ENCODE measurements at regions not wholly inside any gene's neighbourhood (a gene's known extent, or its start where the extent isn't known, plus 50 kb on each side); places are given as distances from the start of the nearest gene placed in this dataset.
A peak's percentile ranks its signal among the peaks of the same experiment; 100 is the strongest.

DNA sequence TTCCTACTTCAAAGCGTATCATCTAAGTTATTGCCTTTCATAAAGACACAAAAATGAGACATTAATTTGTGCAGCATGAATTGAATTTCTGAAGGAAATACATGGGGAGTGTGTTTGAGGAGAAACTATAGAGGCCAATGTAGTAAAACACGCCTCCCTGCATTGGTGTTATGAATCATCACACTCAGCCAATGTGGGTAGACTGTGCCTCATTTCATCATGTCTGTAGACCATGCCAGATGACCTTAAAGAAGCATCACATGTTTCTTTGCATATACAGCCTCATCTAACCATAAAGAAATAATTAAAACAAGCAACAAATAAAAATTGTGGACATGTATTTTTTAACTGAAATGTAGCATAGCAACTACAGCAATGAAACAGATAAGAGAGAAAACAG, 486.0 kb upstream of the ADAMTS9 start:
- H3K4me3 ChIP-seq (ENCODE audit: low read depth in 1 of 3, low read length in 3 of 3): no peak overlapping the region
- H3K9me3 ChIP-seq (ENCODE audit: control insufficient read depth in 2 of 2, insufficient read depth in 1 of 2, low read depth in 1 of 2, low read length in 1 of 2): no peaks in the 10 kb centered on the region
- H3K27ac ChIP-seq (ENCODE audit: low read depth in 1 of 3, low read length in 2 of 3): no peak overlapping the region
- H3K27me3 ChIP-seq (ENCODE audit: control insufficient read depth in 3 of 3, insufficient read depth in 3 of 3, low read length in 3 of 3): no peaks in the 10 kb centered on the region
- H3K36me3 ChIP-seq (ENCODE audit: control insufficient read depth in 3 of 3, insufficient read depth in 2 of 3, low read depth in 1 of 3, low read length in 3 of 3): no peaks in the 10 kb centered on the region
- WGBS, 3 donors: 65 to 79% (median 73%) methylated on average over 2 of the region's 2 CpGs
- DNase-seq (no peak), FAIRE-seq (no peak)
- no peaks in the 10 kb centered on the region for H3K4me1 ChIP-seq (ENCODE audit: control insufficient read depth in 3 of 3, insufficient read depth in 2 of 3, low read depth in 1 of 3, low read length in 2 of 3)

DNA sequence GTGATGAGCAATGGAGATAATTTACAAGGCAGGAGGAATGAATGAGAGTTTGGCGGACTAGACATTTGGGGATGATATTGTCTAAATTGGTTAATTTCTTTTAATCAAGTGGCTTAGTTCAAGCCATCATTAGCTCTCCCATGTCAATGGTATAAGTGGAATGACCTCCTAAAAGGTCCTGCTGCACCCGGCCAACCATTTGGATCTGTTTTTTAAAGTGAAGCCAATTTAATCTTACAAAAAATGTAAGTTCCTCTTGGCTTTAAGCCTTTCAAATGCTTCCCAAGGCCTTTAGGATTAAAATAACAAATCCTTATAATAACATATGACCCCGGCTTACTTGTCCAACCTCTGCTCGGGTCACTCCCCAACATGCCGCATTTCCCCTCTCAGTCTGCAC, 484.4 kb upstream of the ADAMTS9 start:
- Histone ChIP-seq H3K36me3 (ENCODE audit: control insufficient read depth in 3 of 3, insufficient read depth in 2 of 3, low read depth in 1 of 3, low read length in 3 of 3) (no peaks in the 10 kb centered on the region), H3K9me3 (ENCODE audit: control insufficient read depth in 2 of 2, insufficient read depth in 1 of 2, low read depth in 1 of 2, low read length in 1 of 2) (no peaks in the 10 kb centered on the region), H3K27ac (ENCODE audit: low read depth in 1 of 3, low read length in 2 of 3) (no peak overlapping the region), H3K4me1 (ENCODE audit: control insufficient read depth in 3 of 3, insufficient read depth in 2 of 3, low read depth in 1 of 3, low read length in 2 of 3) (no peaks in the 10 kb centered on the region), H3K27me3 (ENCODE audit: control insufficient read depth in 3 of 3, insufficient read depth in 3 of 3, low read length in 3 of 3) (no peaks in the 10 kb centered on the region), H3K4me3 (ENCODE audit: low read depth in 1 of 3, low read length in 3 of 3) (no peak overlapping the region)
- 70 to 78% (median 74%) methylated on average over 5 of the region's 5 CpGs for WGBS, 3 donors
- DNase-seq: no peak
- no peak for FAIRE-seq

DNA sequence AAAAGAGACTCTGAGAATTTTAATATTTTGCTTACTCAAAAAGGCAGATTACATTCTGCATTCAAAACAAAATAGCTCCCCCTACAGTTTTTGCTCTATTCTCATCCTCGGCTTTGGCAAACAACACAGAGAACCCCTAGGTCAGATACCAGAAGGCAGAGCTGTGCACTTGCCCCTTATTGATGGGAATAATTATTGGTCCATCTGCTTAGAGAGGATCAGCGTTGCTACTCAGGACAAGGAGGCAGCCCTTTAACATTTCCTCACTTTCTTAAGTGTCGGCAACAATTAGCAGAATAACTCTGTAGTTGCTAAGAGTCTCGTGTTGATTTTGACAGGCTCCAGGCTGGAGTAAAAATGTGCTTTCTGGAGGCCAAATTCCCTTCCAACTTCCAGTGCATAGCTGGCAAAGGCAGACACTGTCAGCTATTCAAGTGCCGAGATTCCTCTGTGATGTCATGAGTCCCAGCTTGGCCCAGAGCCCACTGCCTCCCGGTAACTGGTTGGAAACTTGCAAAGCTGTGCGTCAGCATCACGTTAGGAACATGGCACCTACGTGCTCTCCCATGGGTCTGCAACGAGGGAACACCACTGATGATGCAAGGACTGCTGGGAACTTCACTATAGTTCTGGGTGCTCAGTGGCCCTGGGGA, 482.7 kb upstream of the ADAMTS9 start:
- no peaks in the 10 kb centered on the region for H3K36me3 ChIP-seq (ENCODE audit: control insufficient read depth in 3 of 3, insufficient read depth in 2 of 3, low read depth in 1 of 3, low read length in 3 of 3)
- WGBS, 3 donors: 44 to 53% (median 53%) methylated on average over 10 of the region's 10 CpGs
- H3K27me3 ChIP-seq (ENCODE audit: control insufficient read depth in 3 of 3, insufficient read depth in 3 of 3, low read length in 3 of 3): no peaks in the 10 kb centered on the region
- H3K4me3 ChIP-seq (ENCODE audit: low read depth in 1 of 3, low read length in 3 of 3): no peak overlapping the region
- no peaks in the 10 kb centered on the region for H3K9me3 ChIP-seq (ENCODE audit: control insufficient read depth in 2 of 2, insufficient read depth in 1 of 2, low read depth in 1 of 2, low read length in 1 of 2)
- H3K4me1 ChIP-seq (ENCODE audit: control insufficient read depth in 3 of 3, insufficient read depth in 2 of 3, low read depth in 1 of 3, low read length in 2 of 3): no peaks in the 10 kb centered on the region
- peak overlapping the region in 2 of 3 donors; percentile 35 to 46 for H3K27ac ChIP-seq (ENCODE audit: low read depth in 1 of 3, low read length in 2 of 3)
- FAIRE-seq (no peak), DNase-seq (peak; percentile 5 to 46)

DNA sequence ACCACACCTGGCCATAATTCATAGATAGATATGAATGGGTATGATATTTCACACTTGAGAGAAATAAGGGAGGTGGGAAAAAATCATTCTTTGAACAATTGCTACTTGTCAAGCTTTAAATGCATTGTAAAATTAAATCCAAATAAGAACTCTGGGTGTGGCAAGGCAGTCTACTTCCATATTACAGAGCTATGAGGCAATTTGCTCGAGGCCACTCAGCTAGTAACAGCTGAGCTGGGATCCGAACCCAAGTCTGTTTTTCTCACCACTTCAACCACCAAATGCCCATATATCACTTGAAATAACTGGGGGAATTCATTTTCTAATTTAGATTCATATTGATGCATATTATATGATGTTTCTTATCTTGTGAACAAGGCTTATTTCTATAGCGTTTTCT, 482.2 kb upstream of the ADAMTS9 start:
- no peak for DNase-seq

DNA sequence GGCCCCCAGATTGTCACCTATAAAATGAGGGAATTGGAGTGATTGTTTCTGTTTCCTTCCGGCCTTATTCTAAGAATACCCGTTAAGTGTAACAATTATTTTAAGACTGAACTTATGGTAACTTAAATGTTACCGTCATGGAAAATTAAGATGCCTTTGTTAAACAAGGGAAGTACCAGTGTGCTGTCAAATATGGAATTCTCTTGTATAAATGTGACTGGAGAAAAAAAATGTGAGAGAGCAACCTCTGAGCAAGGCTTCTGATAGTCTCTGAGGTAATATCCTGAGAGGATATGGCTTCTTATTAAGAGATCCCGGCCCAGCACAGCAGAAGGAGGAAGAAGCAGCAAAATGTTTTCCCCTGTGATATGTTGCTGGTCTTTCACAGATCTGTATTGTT, 480.7 kb upstream of the ADAMTS9 start:
- FAIRE-seq (no peak), DNase-seq (no peak)
- H3K4me1 ChIP-seq (ENCODE audit: control insufficient read depth in 3 of 3, insufficient read depth in 2 of 3, low read depth in 1 of 3, low read length in 2 of 3): no peaks in the 10 kb centered on the region
- whole genome bisulfite sequencing, 3 donors: 68 to 88% (median 77%) methylated on average over 4 of the region's 4 CpGs
- no peaks in the 10 kb centered on the region for H3K36me3 ChIP-seq (ENCODE audit: control insufficient read depth in 3 of 3, insufficient read depth in 2 of 3, low read depth in 1 of 3, low read length in 3 of 3)
- H3K27me3 ChIP-seq (ENCODE audit: control insufficient read depth in 3 of 3, insufficient read depth in 3 of 3, low read length in 3 of 3): no peaks in the 10 kb centered on the region
- H3K27ac ChIP-seq (ENCODE audit: low read depth in 1 of 3, low read length in 2 of 3): peak overlapping the region in 1 of 3 donors; percentile 42
- H3K9me3 ChIP-seq (ENCODE audit: control insufficient read depth in 2 of 2, insufficient read depth in 1 of 2, low read depth in 1 of 2, low read length in 1 of 2): no peaks in the 10 kb centered on the region
- H3K4me3 ChIP-seq (ENCODE audit: low read depth in 1 of 3, low read length in 3 of 3): no peak overlapping the region

More for the DNA sequence above, 482.2 kb upstream of the ADAMTS9 start:
- no peak overlapping the region for H3K27ac ChIP-seq (ENCODE audit: low read depth in 1 of 3, low read length in 2 of 3)
- FAIRE-seq: no peak
- no peaks in the 10 kb centered on the region for H3K27me3 ChIP-seq (ENCODE audit: control insufficient read depth in 3 of 3, insufficient read depth in 3 of 3, low read length in 3 of 3)
- H3K4me3 ChIP-seq (ENCODE audit: low read depth in 1 of 3, low read length in 3 of 3): no peak overlapping the region
- 36 to 46% (median 39%) methylated on average over 3 of the region's 3 CpGs for WGBS, 3 donors
- no peaks in the 10 kb centered on the region for H3K9me3 ChIP-seq (ENCODE audit: control insufficient read depth in 2 of 2, insufficient read depth in 1 of 2, low read depth in 1 of 2, low read length in 1 of 2)
- H3K36me3 ChIP-seq (ENCODE audit: control insufficient read depth in 3 of 3, insufficient read depth in 2 of 3, low read depth in 1 of 3, low read length in 3 of 3): no peaks in the 10 kb centered on the region
- no peaks in the 10 kb centered on the region for H3K4me1 ChIP-seq (ENCODE audit: control insufficient read depth in 3 of 3, insufficient read depth in 2 of 3, low read depth in 1 of 3, low read length in 2 of 3)

DNA sequence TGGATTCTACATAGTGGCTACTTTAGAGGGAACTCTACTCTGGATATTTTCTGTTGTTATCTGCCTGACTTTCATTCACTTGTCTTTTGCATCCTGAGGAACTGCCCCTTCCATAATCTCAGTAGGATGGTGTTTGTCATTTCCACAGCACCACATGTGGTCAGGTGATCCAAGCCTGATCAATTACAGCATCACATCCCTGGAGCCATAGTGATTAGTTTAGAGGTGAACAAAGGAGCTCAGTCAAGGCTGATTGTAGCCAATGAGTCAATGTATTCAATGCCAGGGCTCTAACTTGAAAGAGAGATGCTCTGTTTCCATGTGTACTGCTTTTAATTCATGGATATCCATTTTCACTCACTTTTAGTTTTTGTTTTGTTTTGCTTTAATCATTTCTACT, 478.7 kb upstream of the ADAMTS9 start:
- H3K36me3 ChIP-seq (ENCODE audit: control insufficient read depth in 3 of 3, insufficient read depth in 2 of 3, low read depth in 1 of 3, low read length in 3 of 3): no peaks in the 10 kb centered on the region
- no peak overlapping the region for H3K27ac ChIP-seq (ENCODE audit: low read depth in 1 of 3, low read length in 2 of 3)
- no peaks in the 10 kb centered on the region for H3K4me1 ChIP-seq (ENCODE audit: control insufficient read depth in 3 of 3, insufficient read depth in 2 of 3, low read depth in 1 of 3, low read length in 2 of 3)
- H3K9me3 ChIP-seq (ENCODE audit: control insufficient read depth in 2 of 2, insufficient read depth in 1 of 2, low read depth in 1 of 2, low read length in 1 of 2): no peaks in the 10 kb centered on the region
- no peak overlapping the region for H3K4me3 ChIP-seq (ENCODE audit: low read depth in 1 of 3, low read length in 3 of 3)
- FAIRE-seq: no peak
- DNase-seq: no peak
- no peaks in the 10 kb centered on the region for H3K27me3 ChIP-seq (ENCODE audit: control insufficient read depth in 3 of 3, insufficient read depth in 3 of 3, low read length in 3 of 3)

DNA sequence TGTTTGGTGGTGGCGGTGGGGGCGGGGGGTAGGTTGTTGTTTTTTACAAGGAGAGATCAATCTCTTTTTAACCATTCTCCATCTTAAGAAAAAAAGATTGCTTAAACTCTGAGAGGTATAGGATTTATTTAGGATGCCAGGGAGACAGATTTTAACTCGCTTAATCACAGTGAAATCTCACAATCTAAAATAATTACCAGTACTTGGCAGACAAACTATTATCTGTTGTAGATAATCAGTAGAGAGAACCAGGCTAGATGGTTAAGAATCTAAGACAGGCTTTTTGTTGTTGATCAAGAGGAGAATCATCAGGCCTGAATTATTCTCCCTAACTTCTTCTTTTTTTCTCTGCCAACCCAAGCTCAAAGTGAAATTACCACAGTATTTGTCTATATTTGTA, 470.2 kb upstream of the ADAMTS9 start:
- WGBS, 3 donors: 87 to 93% (median 90%) methylated on average over 3 of the region's 3 CpGs
- no peaks in the 10 kb centered on the region for H3K36me3 ChIP-seq (ENCODE audit: control insufficient read depth in 3 of 3, insufficient read depth in 2 of 3, low read depth in 1 of 3, low read length in 3 of 3)
- H3K4me3 ChIP-seq (ENCODE audit: low read depth in 1 of 3, low read length in 3 of 3): no peak overlapping the region
- no peaks in the 10 kb centered on the region for H3K4me1 ChIP-seq (ENCODE audit: control insufficient read depth in 3 of 3, insufficient read depth in 2 of 3, low read depth in 1 of 3, low read length in 2 of 3)
- no peak for FAIRE-seq
- no peak for DNase-seq
- H3K27me3 ChIP-seq (ENCODE audit: control insufficient read depth in 3 of 3, insufficient read depth in 3 of 3, low read length in 3 of 3): no peaks in the 10 kb centered on the region
- H3K9me3 ChIP-seq (ENCODE audit: control insufficient read depth in 2 of 2, insufficient read depth in 1 of 2, low read depth in 1 of 2, low read length in 1 of 2): no peaks in the 10 kb centered on the region
- no peak overlapping the region for H3K27ac ChIP-seq (ENCODE audit: low read depth in 1 of 3, low read length in 2 of 3)

DNA sequence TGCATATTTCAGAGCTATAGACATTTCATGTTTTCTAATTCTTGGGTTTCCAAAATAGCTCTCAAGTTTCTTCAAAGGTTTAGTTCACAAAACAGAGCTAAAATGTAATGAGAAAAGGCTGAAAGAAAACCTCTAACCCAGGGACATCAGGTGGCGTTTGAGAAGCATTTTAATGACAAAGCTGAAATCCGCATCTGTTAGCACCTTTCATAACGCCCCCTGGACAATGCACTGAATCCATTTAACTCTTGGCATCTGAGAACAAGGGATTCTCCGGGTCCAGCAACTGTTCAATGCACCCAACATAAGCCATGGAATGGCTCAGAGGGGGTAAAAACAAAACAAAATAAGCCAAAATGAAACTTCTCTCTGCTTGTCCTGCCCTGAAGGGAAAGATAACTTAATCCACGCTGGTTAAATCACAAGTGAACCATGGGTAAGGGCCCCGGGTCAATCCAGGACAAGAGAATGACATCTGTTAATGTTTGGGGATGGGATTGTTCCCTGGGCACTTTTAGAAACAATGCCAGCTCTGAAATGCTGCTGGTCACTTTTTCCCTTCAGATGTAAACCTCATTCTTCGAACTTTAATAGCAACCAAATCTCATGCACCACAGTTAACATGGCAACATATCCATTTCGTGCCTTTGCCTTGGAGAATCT, 466.2 kb upstream of the ADAMTS9 start:
- 74 to 76% (median 75%) methylated on average over 8 of the region's 8 CpGs for WGBS, 3 donors
- DNase-seq: no peak
- Histone ChIP-seq H3K27me3 (ENCODE audit: control insufficient read depth in 3 of 3, insufficient read depth in 3 of 3, low read length in 3 of 3) (no peaks in the 10 kb centered on the region), H3K27ac (ENCODE audit: low read depth in 1 of 3, low read length in 2 of 3) (no peak overlapping the region), H3K4me3 (ENCODE audit: low read depth in 1 of 3, low read length in 3 of 3) (no peak overlapping the region), H3K4me1 (ENCODE audit: control insufficient read depth in 3 of 3, insufficient read depth in 2 of 3, low read depth in 1 of 3, low read length in 2 of 3) (peaks cover 0 to 7% (median 0%) of the 10 kb centered on the region in 3 donors), H3K9me3 (ENCODE audit: control insufficient read depth in 2 of 2, insufficient read depth in 1 of 2, low read depth in 1 of 2, low read length in 1 of 2) (no peaks in the 10 kb centered on the region), H3K36me3 (ENCODE audit: control insufficient read depth in 3 of 3, insufficient read depth in 2 of 3, low read depth in 1 of 3, low read length in 3 of 3) (no peaks in the 10 kb centered on the region)
- no peak for FAIRE-seq

DNA sequence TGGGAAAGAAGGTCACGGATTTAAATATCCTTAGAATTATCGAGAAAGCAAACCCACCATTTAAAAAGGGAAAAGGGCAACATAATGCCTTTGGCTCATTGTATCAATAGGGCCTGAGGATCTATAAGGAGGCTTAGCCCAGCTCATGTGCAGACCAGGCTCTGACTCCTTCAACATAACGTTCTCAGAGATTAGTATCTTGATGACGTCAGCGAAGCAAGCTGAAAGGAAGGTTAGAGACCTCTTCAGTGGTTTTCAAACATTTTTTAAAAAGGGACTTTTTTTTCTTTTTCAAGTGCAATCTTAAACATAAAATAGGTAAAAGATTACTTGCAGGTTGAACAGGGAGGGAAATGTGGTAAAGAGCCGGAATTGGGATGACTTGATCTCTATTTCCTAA, 463.9 kb upstream of the ADAMTS9 start:
- no peak for FAIRE-seq
- Histone ChIP-seq H3K27ac (ENCODE audit: low read depth in 1 of 3, low read length in 2 of 3) (no peak overlapping the region), H3K27me3 (ENCODE audit: control insufficient read depth in 3 of 3, insufficient read depth in 3 of 3, low read length in 3 of 3) (no peaks in the 10 kb centered on the region), H3K4me1 (ENCODE audit: control insufficient read depth in 3 of 3, insufficient read depth in 2 of 3, low read depth in 1 of 3, low read length in 2 of 3) (peaks cover 0 to 7% (median 0%) of the 10 kb centered on the region in 3 donors), H3K4me3 (ENCODE audit: low read depth in 1 of 3, low read length in 3 of 3) (no peak overlapping the region), H3K9me3 (ENCODE audit: control insufficient read depth in 2 of 2, insufficient read depth in 1 of 2, low read depth in 1 of 2, low read length in 1 of 2) (no peaks in the 10 kb centered on the region), H3K36me3 (ENCODE audit: control insufficient read depth in 3 of 3, insufficient read depth in 2 of 3, low read depth in 1 of 3, low read length in 3 of 3) (no peaks in the 10 kb centered on the region)
- DNase-seq: no peak
- 79 to 88% (median 88%) methylated on average over 6 of the region's 6 CpGs for WGBS, 3 donors

All from small intestine (tissue), 7 donors.